ENCODE measurements at regions not wholly inside any gene's neighbourhood (a gene's known extent, or its start where the extent isn't known, plus 50 kb on each side); places are given as distances from the start of the nearest gene placed in this dataset.

GRCh38 chr12:76641073-76641472 lies 81.5 kb upstream of the OSBPL8 start:
- Mint-ChIP-seq H3K4me3 (ENCODE audit: unreplicated experiment) (no peak overlapping the region), H3K27ac (ENCODE audit: unreplicated experiment) (no peak overlapping the region), H3K36me3 (ENCODE audit: insufficient read depth, unreplicated experiment) (no peaks in the 10 kb centered on the region), H3K4me1 (ENCODE audit: low read depth, unreplicated experiment) (peaks cover 5% of the 10 kb centered on the region), H3K27me3 (ENCODE audit: insufficient read depth, unreplicated experiment) (no peaks in the 10 kb centered on the region), H3K9me3 (ENCODE audit: unreplicated experiment) (no peaks in the 10 kb centered on the region)
- intact Hi-C loops (cut with micrococcal nuclease; ENCODE audit: unreplicated experiment): no loop called here
- TF ChIP-seq CTCF (IDR thresholded peaks at IDR 0.05; ENCODE audit: insufficient read depth in 1 of 2, low read depth in 1 of 2, low read length in 1 of 2, severe bottlenecking in 1 of 2, unreplicated experiment in 1 of 2): no peak
- CTCF ChIA-PET: no interaction called here
- 0 out of 2 replicates have a peak, but pooled peaks cover 2% of the 10 kb centered on the region for H3K9me3 ChIP-seq
- no TSS peak for BruUV-seq (replicated peaks)
- H3K4me1 ChIP-seq: no peaks in the 10 kb centered on the region
- no peaks in the 10 kb centered on the region for H3K27me3 ChIP-seq (replicated peaks; ENCODE audit: control insufficient read depth, insufficient read depth, low read length)
- DNase-seq: no peak
- H3K36me3 ChIP-seq (ENCODE audit: control insufficient read depth, insufficient read depth, low read length): no peaks in the 10 kb centered on the region
- no peak overlapping the region for H3K4me3 ChIP-seq (ENCODE audit: low read depth, low read length)
- POLR2A ChIA-PET: no interaction called here

GRCh38 chr12:76641961-76642360 lies 82.4 kb upstream of the OSBPL8 start:
- Histone ChIP-seq H3K36me3 (ENCODE audit: control insufficient read depth, insufficient read depth, low read length) (no peaks in the 10 kb centered on the region), H3K4me3 (ENCODE audit: low read depth, low read length) (no peak overlapping the region), H3K4me1 (no peaks in the 10 kb centered on the region), H3K27me3 (replicated peaks; ENCODE audit: control insufficient read depth, insufficient read depth, low read length) (no peaks in the 10 kb centered on the region), H3K9me3 (0 out of 2 replicates have a peak, but pooled peaks cover 2% of the 10 kb centered on the region)
- Mint-ChIP-seq H3K27me3 (ENCODE audit: insufficient read depth, unreplicated experiment) (no peaks in the 10 kb centered on the region), H3K27ac (ENCODE audit: unreplicated experiment) (no peak overlapping the region), H3K36me3 (ENCODE audit: insufficient read depth, unreplicated experiment) (no peaks in the 10 kb centered on the region), H3K4me1 (ENCODE audit: low read depth, unreplicated experiment) (no peaks in the 10 kb centered on the region), H3K4me3 (ENCODE audit: unreplicated experiment) (no peak overlapping the region), H3K9me3 (ENCODE audit: unreplicated experiment) (no peaks in the 10 kb centered on the region)
- intact Hi-C loops (cut with micrococcal nuclease; ENCODE audit: unreplicated experiment): no loop called here
- BruUV-seq (replicated peaks): no TSS peak
- no peak for TF ChIP-seq CTCF (IDR thresholded peaks at IDR 0.05; ENCODE audit: insufficient read depth in 1 of 2, low read depth in 1 of 2, low read length in 1 of 2, severe bottlenecking in 1 of 2, unreplicated experiment in 1 of 2)
- no peak for DNase-seq
- ChIA-PET POLR2A (no interaction called here), CTCF (no interaction called here)

GRCh38 chr12:76643438-76643837 lies 83.9 kb upstream of the OSBPL8 start:
- Histone ChIP-seq H3K27me3 (replicated peaks; ENCODE audit: control insufficient read depth, insufficient read depth, low read length) (no peaks in the 10 kb centered on the region), H3K4me1 (no peaks in the 10 kb centered on the region), H3K4me3 (ENCODE audit: low read depth, low read length) (no peak overlapping the region), H3K36me3 (ENCODE audit: control insufficient read depth, insufficient read depth, low read length) (no peaks in the 10 kb centered on the region), H3K9me3 (0 out of 2 replicates have a peak, but pooled peaks cover 2% of the 10 kb centered on the region)
- no peaks in the 10 kb centered on the region for H3K9me3 Mint-ChIP-seq (ENCODE audit: unreplicated experiment)
- intact Hi-C loops (cut with micrococcal nuclease; ENCODE audit: unreplicated experiment): no loop called here
- ChIA-PET CTCF (no interaction called here), POLR2A (no interaction called here)
- DNase-seq: no peak
- H3K4me3 Mint-ChIP-seq (ENCODE audit: unreplicated experiment): no peak overlapping the region
- no peaks in the 10 kb centered on the region for H3K4me1 Mint-ChIP-seq (ENCODE audit: low read depth, unreplicated experiment)
- no peaks in the 10 kb centered on the region for H3K36me3 Mint-ChIP-seq (ENCODE audit: insufficient read depth, unreplicated experiment)
- H3K27me3 Mint-ChIP-seq (ENCODE audit: insufficient read depth, unreplicated experiment): no peaks in the 10 kb centered on the region
- no peak for TF ChIP-seq CTCF (IDR thresholded peaks at IDR 0.05; ENCODE audit: insufficient read depth in 1 of 2, low read depth in 1 of 2, low read length in 1 of 2, severe bottlenecking in 1 of 2, unreplicated experiment in 1 of 2)
- H3K27ac Mint-ChIP-seq (ENCODE audit: unreplicated experiment): no peak overlapping the region
- no TSS peak for BruUV-seq (replicated peaks)

Measured in Caco-2 (cell line).